GM13976 (cell line): ENCODE measurements at regions not wholly inside any gene's neighbourhood (a gene's known extent, or its start where the extent isn't known, plus 50 kb on each side); places are given as distances from the start of the nearest gene placed in this dataset.

Experiments
- DNase-seq: peaks from one replicate; pipeline ENCODE4 v3.0.0; 2012; ENCODE audit warnings: low spot score
- in situ Hi-C: fragments of 300-500 bp; cut with MboI; formaldehyde crosslinking; loops from one replicate; pipeline ENCODE4 v1.12.0; 2022; ENCODE audit warnings: low sequenced_read_pairs, mixed read lengths, inconsistent platforms; ENCODE audit not compliant: unreplicated experiment
- TF ChIP-seq, protein P1 (sequence below): IDR thresholded peaks from 2 replicates; pipeline ENCODE4 v1.5.1; 2012; ENCODE audit warnings: borderline replicate concordance, mild to moderate bottlenecking; ENCODE audit not compliant: insufficient read depth; ENCODE audit errors: extremely low read depth, missing control alignments, control extremely low read depth

- in situ Hi-C loops: no loop called here
- no peak for DNase-seq
- TF ChIP-seq, protein P1, sequence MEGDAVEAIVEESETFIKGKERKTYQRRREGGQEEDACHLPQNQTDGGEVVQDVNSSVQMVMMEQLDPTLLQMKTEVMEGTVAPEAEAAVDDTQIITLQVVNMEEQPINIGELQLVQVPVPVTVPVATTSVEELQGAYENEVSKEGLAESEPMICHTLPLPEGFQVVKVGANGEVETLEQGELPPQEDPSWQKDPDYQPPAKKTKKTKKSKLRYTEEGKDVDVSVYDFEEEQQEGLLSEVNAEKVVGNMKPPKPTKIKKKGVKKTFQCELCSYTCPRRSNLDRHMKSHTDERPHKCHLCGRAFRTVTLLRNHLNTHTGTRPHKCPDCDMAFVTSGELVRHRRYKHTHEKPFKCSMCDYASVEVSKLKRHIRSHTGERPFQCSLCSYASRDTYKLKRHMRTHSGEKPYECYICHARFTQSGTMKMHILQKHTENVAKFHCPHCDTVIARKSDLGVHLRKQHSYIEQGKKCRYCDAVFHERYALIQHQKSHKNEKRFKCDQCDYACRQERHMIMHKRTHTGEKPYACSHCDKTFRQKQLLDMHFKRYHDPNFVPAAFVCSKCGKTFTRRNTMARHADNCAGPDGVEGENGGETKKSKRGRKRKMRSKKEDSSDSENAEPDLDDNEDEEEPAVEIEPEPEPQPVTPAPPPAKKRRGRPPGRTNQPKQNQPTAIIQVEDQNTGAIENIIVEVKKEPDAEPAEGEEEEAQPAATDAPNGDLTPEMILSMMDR: no peak
Observed at GRCh38 chr9:16970321-16970720, 99.9 kb upstream of the BNC2 start.

GRCh38 chr9:16964228-16964627, 93.8 kb upstream of the BNC2 start:
- DNase-seq: no peak
- TF ChIP-seq, protein P1: no peak
- in situ Hi-C loops: no loop called here

- TF ChIP-seq, protein P1: no peak
- in situ Hi-C loops: no loop called here
- DNase-seq: no peak
Observed at GRCh38 chr9:16960084-16960483, 89.6 kb upstream of the BNC2 start.

- no peak for DNase-seq
- in situ Hi-C loops: no loop called here
- TF ChIP-seq, protein P1: no peak
Observed at GRCh38 chr9:16959391-16959790, 88.9 kb upstream of the BNC2 start.

GRCh38 chr9:16954040-16954439, 83.6 kb upstream of the BNC2 start:
- in situ Hi-C loops: no loop called here
- DNase-seq: no peak
- TF ChIP-seq, protein P1: no peak

DNA sequence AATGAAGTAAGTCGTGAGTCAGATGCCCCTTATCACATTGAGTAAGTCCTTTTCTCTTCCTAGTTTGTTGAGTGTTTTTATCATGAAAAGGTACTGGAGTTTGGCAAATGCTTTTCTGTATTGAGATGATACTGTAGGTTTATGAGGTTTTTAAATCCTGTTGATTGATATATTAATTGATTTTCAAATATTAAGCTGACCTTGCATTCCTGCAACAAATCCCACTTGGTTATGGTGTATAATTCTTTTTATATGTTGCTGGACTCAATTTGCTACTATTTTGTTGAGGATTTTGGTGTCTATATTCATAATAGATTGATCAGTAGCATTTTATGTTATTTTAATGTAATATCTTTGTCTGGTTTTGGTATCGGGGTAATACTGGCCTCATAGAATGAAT, 81.0 kb upstream of the BNC2 start:
- in situ Hi-C loops: no loop called here
- TF ChIP-seq, protein P1: no peak
- DNase-seq: no peak

DNA sequence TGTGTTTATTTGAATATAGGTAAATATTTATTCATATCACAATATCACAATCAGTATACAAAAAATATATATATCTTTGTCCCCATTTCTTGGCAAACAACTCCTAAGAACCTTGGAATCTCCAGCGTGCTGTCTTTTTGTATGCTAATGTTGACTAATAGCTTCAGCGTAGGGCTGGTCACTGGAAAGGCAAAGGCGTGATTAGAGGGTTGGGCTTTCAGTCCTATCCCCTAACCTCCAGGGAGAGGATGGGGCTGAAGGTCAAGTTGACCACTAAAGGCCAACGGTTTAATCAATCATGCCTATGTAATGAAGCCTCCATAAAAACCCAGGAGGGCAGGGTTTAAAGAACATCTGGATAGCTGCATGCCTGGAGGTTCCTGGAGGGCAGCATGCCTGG, 79.6 kb upstream of the BNC2 start:
- in situ Hi-C loops: no loop called here
- TF ChIP-seq, protein P1: no peak
- DNase-seq: no peak
